ENCODE measurements at regions not wholly inside any gene's neighbourhood (a gene's known extent, or its start where the extent isn't known, plus 50 kb on each side); places are given as distances from the start of the nearest gene placed in this dataset.

GRCh38 chr1:221497046-221497445 is 244.8 kb downstream of the DUSP10 start:
- no peaks in the 10 kb centered on the region for H3K36me3 ChIP-seq
- no peak for DNase-seq
- H3K9me3 ChIP-seq, result no peaks in the 10 kb centered on the region
- H3K27me3 ChIP-seq, result no peaks in the 10 kb centered on the region
- TF ChIP-seq CTCF (IDR thresholded peaks at IDR 0.05), result no peak
- intact Hi-C loops (cut with DNase I; ENCODE audit: low total_unique reads), result no loop called here
- no peaks in the 10 kb centered on the region for H3K4me1 ChIP-seq
- H3K4me3 ChIP-seq, result no peak overlapping the region
- no peak overlapping the region for H3K27ac ChIP-seq

- peaks cover 6 to 18% (median 9%) of the 10 kb centered on the region in 3 donors for H3K9me3 ChIP-seq
- TF ChIP-seq CTCF (IDR thresholded peaks at IDR 0.05), result no peak
- H3K36me3 ChIP-seq, result no peaks in the 10 kb centered on the region
- no peak overlapping the region for H3K4me3 ChIP-seq
- intact Hi-C loops (cut with DNase I; ENCODE audit: low total_unique reads), result no loop called here
- H3K4me1 ChIP-seq, result no peaks in the 10 kb centered on the region
- no peaks in the 10 kb centered on the region for H3K27me3 ChIP-seq
- no peak for DNase-seq
- H3K27ac ChIP-seq, result no peak overlapping the region
Observed at GRCh38 chr1:221503268-221503667, 238.6 kb downstream of the DUSP10 start.

DNA sequence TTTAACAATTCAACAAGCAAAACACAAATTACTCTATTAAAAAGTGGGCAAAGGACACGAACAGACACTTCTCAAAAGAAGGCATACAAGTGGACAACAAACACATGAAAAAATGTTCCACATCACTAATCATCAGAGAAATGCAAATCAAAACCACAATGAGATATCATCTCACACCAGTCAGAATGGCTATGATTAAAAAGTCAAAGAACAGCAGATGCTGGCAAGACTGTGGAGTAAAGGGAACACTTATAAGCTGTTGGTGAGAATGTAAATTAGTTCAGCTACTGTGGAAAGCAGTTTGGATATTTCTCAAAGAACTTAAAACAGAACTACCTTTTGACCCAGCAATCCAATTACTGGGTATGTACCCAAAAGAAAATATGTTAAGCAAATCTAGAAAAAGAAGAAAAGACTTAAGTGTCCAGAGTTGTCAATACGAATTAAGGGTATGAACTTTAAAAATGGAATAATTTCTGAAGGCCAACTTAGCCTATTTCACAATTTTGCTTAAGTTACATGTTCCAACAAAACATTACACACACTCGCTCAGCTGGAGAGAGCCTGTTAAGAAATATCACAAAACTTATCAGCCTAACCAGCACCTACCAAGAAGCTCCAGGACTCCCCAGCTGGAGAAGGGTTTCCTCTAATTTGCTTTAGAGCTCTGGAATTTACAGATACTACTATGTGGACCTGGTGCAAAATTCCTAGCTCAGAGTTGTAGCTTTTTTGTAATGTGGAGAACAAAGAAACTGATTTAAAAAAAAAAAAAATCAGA is 232.1 kb downstream of the DUSP10 start:
- no peaks in the 10 kb centered on the region for H3K4me1 ChIP-seq
- DNase-seq, result no peak
- peaks cover 6 to 15% (median 9%) of the 10 kb centered on the region in 3 donors for H3K9me3 ChIP-seq
- no peaks in the 10 kb centered on the region for H3K36me3 ChIP-seq
- H3K27me3 ChIP-seq, result no peaks in the 10 kb centered on the region
- intact Hi-C loops (cut with DNase I; ENCODE audit: low total_unique reads), result no loop called here
- no peak overlapping the region for H3K27ac ChIP-seq
- no peak for TF ChIP-seq CTCF (IDR thresholded peaks at IDR 0.05)
- no peak overlapping the region for H3K4me3 ChIP-seq

DNA sequence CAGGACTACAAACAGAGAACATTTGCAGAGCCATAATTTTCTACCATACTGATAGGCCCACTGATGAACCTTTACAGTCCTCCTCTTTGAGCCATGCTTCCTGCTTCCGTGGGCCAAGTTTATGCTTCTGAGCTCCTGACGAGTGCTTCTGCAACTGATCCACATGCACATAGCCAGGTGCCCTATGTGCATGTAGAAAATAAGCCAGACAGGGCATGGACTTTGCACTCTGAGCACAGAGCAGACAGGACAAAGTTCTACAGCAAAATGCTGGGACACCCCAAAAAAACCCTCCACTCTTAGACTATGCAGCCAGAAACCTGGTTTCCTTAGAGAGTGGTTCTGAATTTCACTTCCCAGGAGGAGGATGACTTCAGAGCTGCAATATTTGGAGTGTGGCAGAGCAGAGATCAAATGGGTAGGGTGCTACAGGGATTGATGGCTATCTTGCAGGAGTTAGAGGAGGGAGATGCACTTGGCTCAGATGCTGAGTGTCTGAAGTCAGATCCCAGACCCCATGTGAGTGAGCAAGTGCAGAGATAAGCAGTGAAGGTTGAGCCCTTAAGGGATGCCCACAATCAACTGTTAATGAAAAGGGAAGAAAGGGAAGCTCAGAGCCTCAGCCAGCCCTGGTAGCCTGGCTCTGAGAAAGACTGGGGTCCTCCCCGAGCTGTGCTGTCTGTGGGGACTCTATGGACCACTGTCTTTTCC is 230.9 kb downstream of the DUSP10 start:
- no peak for TF ChIP-seq CTCF (IDR thresholded peaks at IDR 0.05)
- H3K4me1 ChIP-seq, result peaks cover 0 to 5% (median 0%) of the 10 kb centered on the region in 4 donors
- no peak overlapping the region for H3K27ac ChIP-seq
- intact Hi-C loops (cut with DNase I; ENCODE audit: low total_unique reads), result no loop called here
- H3K9me3 ChIP-seq, result peaks cover 3 to 8% (median 6%) of the 10 kb centered on the region in 3 donors
- no peak for DNase-seq
- no peak overlapping the region for H3K4me3 ChIP-seq
- H3K27me3 ChIP-seq, result no peaks in the 10 kb centered on the region
- no peaks in the 10 kb centered on the region for H3K36me3 ChIP-seq

- H3K4me1 ChIP-seq, result peaks cover 0 to 5% (median 0%) of the 10 kb centered on the region in 4 donors
- H3K27ac ChIP-seq, result no peak overlapping the region
- intact Hi-C loops (cut with DNase I; ENCODE audit: low total_unique reads), result no loop called here
- no peaks in the 10 kb centered on the region for H3K36me3 ChIP-seq
- DNase-seq, result no peak
- no peaks in the 10 kb centered on the region for H3K27me3 ChIP-seq
- H3K9me3 ChIP-seq, result no peaks in the 10 kb centered on the region
- no peak for TF ChIP-seq CTCF (IDR thresholded peaks at IDR 0.05)
- no peak overlapping the region for H3K4me3 ChIP-seq
Observed at GRCh38 chr1:221511797-221512196, 230.1 kb downstream of the DUSP10 start.
